ENCODE measurements at regions not wholly inside any gene's neighbourhood (a gene's known extent, or its start where the extent isn't known, plus 50 kb on each side); places are given as distances from the start of the nearest gene placed in this dataset.

DNA sequence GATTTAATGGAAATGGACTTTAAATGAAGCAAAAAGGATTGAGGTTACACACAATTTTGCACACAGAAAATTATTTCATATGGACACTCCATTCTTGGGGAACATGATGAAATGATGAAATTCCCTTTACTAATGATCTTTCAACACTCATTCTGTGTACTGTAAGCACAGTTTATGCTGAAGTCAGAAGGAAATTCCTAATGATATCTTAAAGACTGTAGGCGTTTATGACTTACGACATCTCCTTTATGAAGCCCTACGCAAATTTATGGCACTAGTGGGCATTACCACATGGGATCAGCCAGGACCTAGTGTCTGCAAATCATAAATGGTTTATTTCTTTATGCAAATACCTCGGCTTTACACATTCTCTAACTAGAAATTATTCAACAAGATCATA, 97.9 kb upstream of the SOX5 start:
- intact Hi-C loops (cut with micrococcal nuclease) (loop anchor here (10.0 kb wide), 1 partner anchor 297 kb away; no protein-coding TSS in a partner anchor), dilution Hi-C loops (cut with MboI; ENCODE audit: extremely low pct_ligation_motif_present, low sequenced_read_pairs) (no loop called here)
- Histone ChIP-seq H3K36me3 (ENCODE audit: control insufficient read depth in 2 of 2, extremely low read depth in 1 of 2, insufficient read depth in 2 of 2, low read length in 2 of 2) (no peaks in the 10 kb centered on the region), H3K4me1 (ENCODE audit: control insufficient read depth, extremely low read depth, insufficient read depth, low read length) (peaks cover 11% of the 10 kb centered on the region), H3K79me2 (ENCODE audit: control insufficient read depth, insufficient read depth, low read length) (no peaks in the 10 kb centered on the region), H2AFZ (ENCODE audit: low read depth, low read length) (no peak overlapping the region), H3K4me2 (ENCODE audit: insufficient read depth, low read length) (no peak overlapping the region), H3K4me3 (replicated peaks in 1 of 3; ENCODE audit: insufficient read depth in 1 of 3, low read depth in 1 of 3, low read length in 3 of 3) (no peak overlapping the region), H3K9ac (replicated peaks; ENCODE audit: extremely low read depth, insufficient read depth, low read length) (no peak overlapping the region), H3K27me3 (ENCODE audit: control insufficient read depth in 2 of 2, insufficient read depth in 2 of 2, low read length in 2 of 2) (peaks cover 5 to 26% of the 10 kb centered on the region in 2 experiments), H3K9me1 (replicated peaks; ENCODE audit: control insufficient read depth, extremely low read depth, insufficient read depth, low read length) (no peaks in the 10 kb centered on the region), H4K20me1 (replicated peaks; ENCODE audit: control insufficient read depth, extremely low read depth, insufficient read depth, low read length) (no peaks in the 10 kb centered on the region), H3K9me3 (replicated peaks; ENCODE audit: control insufficient read depth, insufficient read depth, low read length) (no peaks in the 10 kb centered on the region), H3K27ac (ENCODE audit: insufficient read depth, low read depth, low read length) (no peak overlapping the region)
- ChIA-PET POLR2A (no interaction called here), CTCF (no interaction called here)
- DNase-seq (ENCODE audit: low read depth, low spot score) (no peak), FAIRE-seq (no peak)
- TF ChIP-seq POLR2A (IDR thresholded peaks at IDR 0.05; ENCODE audit: low read depth, low read length) = no peak
- TF ChIP-seq, protein P1, sequence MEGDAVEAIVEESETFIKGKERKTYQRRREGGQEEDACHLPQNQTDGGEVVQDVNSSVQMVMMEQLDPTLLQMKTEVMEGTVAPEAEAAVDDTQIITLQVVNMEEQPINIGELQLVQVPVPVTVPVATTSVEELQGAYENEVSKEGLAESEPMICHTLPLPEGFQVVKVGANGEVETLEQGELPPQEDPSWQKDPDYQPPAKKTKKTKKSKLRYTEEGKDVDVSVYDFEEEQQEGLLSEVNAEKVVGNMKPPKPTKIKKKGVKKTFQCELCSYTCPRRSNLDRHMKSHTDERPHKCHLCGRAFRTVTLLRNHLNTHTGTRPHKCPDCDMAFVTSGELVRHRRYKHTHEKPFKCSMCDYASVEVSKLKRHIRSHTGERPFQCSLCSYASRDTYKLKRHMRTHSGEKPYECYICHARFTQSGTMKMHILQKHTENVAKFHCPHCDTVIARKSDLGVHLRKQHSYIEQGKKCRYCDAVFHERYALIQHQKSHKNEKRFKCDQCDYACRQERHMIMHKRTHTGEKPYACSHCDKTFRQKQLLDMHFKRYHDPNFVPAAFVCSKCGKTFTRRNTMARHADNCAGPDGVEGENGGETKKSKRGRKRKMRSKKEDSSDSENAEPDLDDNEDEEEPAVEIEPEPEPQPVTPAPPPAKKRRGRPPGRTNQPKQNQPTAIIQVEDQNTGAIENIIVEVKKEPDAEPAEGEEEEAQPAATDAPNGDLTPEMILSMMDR (IDR thresholded peaks at IDR 0.05; ENCODE audit: extremely low read depth in 1 of 2, insufficient read depth in 1 of 2, low read depth in 1 of 2, low read length in 2 of 2) = no peak
- TF ChIP-seq FOS (IDR thresholded peaks at IDR 0.05; ENCODE audit: borderline replicate concordance, insufficient read depth, low read length) = no peak
- TF ChIP-seq EZH2 (IDR thresholded peaks at IDR 0.05; ENCODE audit: borderline replicate concordance, low read depth, low read length, severe bottlenecking) = no peak
- no TSS peak for BruUV-seq (replicated peaks)

DNA sequence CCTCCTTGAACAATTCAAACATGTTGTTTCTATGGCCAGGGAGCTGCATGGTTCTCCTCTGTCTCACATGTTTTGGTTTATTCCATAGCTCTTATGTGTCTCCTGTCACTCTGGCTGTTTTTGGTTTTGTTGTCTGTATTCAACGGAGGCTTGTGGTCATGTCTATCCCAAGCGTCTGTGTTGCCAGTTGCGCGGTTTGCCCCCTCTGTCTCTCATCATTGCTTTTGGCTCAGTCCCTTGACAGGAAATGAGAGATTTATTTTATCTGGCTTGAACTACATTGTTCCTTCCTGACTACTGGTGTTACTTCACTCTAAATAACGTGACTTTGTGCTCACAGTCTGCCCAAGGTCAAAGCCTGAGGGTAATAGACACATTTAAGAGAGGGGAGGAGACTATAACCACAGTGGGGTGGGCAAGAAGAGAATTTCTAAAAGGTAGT, 96.4 kb upstream of the SOX5 start:
- Histone ChIP-seq H3K4me3 (replicated peaks in 1 of 3; ENCODE audit: insufficient read depth in 1 of 3, low read depth in 1 of 3, low read length in 3 of 3) (no peak overlapping the region), H3K36me3 (ENCODE audit: control insufficient read depth in 2 of 2, extremely low read depth in 1 of 2, insufficient read depth in 2 of 2, low read length in 2 of 2) (no peaks in the 10 kb centered on the region), H3K4me2 (ENCODE audit: insufficient read depth, low read length) (peak overlapping the region; percentile 52), H3K79me2 (ENCODE audit: control insufficient read depth, insufficient read depth, low read length) (no peaks in the 10 kb centered on the region), H3K9ac (replicated peaks; ENCODE audit: extremely low read depth, insufficient read depth, low read length) (no peak overlapping the region), H3K4me1 (ENCODE audit: control insufficient read depth, extremely low read depth, insufficient read depth, low read length) (peaks cover 11% of the 10 kb centered on the region), H4K20me1 (replicated peaks; ENCODE audit: control insufficient read depth, extremely low read depth, insufficient read depth, low read length) (no peaks in the 10 kb centered on the region), H2AFZ (ENCODE audit: low read depth, low read length) (no peak overlapping the region), H3K9me3 (replicated peaks; ENCODE audit: control insufficient read depth, insufficient read depth, low read length) (no peaks in the 10 kb centered on the region), H3K9me1 (replicated peaks; ENCODE audit: control insufficient read depth, extremely low read depth, insufficient read depth, low read length) (no peaks in the 10 kb centered on the region), H3K27me3 (ENCODE audit: control insufficient read depth in 2 of 2, insufficient read depth in 2 of 2, low read length in 2 of 2) (peaks cover 2 to 24% of the 10 kb centered on the region in 2 experiments), H3K27ac (ENCODE audit: insufficient read depth, low read depth, low read length) (peak overlapping the region; percentile 33)
- DNase-seq (ENCODE audit: low read depth, low spot score) = peak; percentile 79
- ChIA-PET CTCF (interaction anchor here (1.1 to 1.4 kb wide), 2 partner anchors 10 to 233 kb away, joined by 3 to 4 read pairs; no protein-coding TSS in a partner anchor), POLR2A (no interaction called here)
- no peak for FAIRE-seq
- dilution Hi-C loops (cut with MboI; ENCODE audit: extremely low pct_ligation_motif_present, low sequenced_read_pairs) (no loop called here), intact Hi-C loops (cut with micrococcal nuclease) (loop anchor here (1.0 to 10.0 kb wide), 2 partner anchors 8 to 299 kb away; no protein-coding TSS in a partner anchor)
- TF ChIP-seq, protein P1 (IDR thresholded peaks at IDR 0.05; ENCODE audit: extremely low read depth in 1 of 2, insufficient read depth in 1 of 2, low read depth in 1 of 2, low read length in 2 of 2) = no peak
- TF ChIP-seq MYC (IDR thresholded peaks at IDR 0.05; ENCODE audit: low read depth, low read length) (no peak), POLR2AphosphoS5 (IDR thresholded peaks at IDR 0.05; ENCODE audit: insufficient read depth, low read depth, low read length) (peak; percentile 77), GATA2 (IDR thresholded peaks at IDR 0.05; ENCODE audit: insufficient read depth, insufficient read length, low read depth, low read length) (peak; percentile 85), EZH2 (IDR thresholded peaks at IDR 0.05; ENCODE audit: borderline replicate concordance, low read depth, low read length, severe bottlenecking) (no peak)
- no TSS peak for BruUV-seq (replicated peaks)
